Muscle of back (tissue), 3 donors: ENCODE measurements at regions not wholly inside any gene's neighbourhood (a gene's known extent, or its start where the extent isn't known, plus 50 kb on each side); places are given as distances from the start of the nearest gene placed in this dataset.

Experiments used
- DNase-seq, 3 donors: peaks; one replicate each; pipeline versions ENCODE4 v3.0.0 to v3.0.0-alpha.2; 2013

DNA sequence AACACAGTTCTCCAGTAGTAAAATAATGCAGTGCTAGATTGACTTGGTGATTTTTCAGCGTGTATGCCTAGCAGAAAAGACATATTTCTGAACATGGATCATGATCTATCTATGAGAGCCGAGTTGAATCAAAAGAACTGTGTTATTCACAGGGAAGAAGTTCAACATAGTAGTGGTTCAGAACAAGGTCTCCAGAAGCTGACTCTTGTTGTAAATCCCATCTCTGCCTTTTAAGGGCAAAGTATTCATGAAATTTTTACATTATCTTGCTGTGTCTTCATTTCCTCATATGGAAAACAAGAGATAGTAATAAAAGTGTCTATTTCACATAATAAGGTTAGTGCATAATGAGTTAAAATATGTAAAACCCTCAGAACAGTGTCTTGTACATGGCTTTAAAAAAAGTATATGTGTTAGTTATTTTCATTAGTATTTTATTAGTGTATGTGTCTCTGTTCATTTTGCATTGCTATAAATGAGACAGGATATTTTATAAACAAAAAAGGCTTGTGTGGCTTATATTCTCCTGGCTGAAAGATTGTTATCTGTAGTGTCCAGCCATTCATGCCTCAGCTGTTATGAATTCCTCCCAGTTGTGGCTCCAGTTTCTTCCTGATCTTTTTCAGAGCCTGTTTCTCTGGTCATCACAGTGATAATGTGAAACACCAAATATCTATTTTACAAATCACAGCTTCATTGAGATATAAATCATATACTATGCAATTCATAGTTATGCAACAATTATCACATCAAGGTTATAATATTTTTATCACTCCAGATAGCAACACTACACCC lies 1351.2 kb downstream of the STIM2 start:
- DNase-seq: no peak

DNA sequence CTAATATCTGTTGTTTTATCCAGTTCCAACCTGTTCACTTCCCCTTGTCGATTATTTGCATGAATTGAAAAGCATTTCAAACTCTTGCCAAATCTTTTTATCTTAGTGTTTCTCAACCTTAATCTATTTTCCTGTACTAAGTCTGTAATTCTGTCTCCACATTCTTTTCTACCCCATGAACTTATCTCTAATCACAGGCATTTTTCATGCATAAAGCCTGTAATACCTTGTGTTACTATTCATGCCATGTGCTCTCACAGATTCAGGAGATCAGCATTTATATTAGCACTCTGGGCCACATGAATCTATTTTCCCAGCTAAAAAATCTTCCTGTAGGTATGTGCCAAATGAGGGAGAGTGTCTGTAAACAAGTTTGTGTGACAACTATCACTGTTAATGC lies 1360.9 kb downstream of the STIM2 start:
- DNase-seq: no peak

DNA sequence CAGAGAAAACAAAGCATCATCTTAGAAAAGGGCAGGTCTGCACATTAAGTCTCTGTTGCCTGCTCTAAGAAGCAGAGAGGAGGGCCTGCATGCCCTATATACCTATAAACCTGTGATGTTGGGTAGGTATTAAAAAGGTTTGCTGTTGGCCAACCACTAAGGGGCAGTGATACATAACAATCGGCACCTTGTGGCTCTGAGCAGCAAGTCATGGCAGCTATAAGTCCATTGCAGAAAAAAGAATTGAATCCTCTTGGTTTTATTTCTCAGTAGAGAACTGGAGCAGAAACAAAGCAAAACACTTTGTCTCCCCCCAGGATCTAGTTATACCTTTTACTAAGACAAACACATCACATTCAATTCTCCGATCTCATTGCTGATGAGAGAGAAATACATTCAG lies 1364.4 kb downstream of the STIM2 start:
- DNase-seq: peak in 2 of 3 donors; percentile 6 to 15

DNA sequence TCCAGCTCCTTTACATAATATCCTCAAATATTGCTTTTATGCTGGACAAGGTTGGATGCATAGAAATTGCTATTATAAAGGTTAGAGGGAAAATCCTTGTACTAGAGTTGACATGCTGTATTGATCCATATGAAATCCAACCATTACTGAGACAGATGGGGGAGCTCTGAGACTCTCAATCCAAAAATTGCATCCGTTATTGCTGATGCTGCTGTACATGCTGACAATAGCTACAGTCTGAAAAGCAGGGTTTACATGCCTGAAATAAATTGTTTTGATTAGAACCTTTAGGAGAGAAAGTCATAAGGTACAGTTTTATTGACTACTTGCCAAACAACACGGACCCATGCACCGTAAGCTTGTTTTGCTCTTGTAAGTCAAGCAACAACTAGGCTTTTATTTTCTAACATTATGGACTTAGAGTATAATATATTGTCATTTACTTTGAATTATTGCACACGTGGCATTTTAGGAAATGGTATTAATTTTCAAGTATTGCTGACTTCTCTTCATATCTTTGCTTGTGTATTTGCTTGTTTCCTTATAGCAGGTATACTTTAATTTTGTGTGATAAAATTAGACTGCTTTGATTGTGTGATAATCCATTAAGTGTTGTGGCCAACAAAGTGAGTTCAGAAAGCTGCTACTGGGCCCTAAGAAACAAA lies 1365.2 kb downstream of the STIM2 start:
- DNase-seq: peak in 2 of 3 donors; percentile 14 to 44

DNA sequence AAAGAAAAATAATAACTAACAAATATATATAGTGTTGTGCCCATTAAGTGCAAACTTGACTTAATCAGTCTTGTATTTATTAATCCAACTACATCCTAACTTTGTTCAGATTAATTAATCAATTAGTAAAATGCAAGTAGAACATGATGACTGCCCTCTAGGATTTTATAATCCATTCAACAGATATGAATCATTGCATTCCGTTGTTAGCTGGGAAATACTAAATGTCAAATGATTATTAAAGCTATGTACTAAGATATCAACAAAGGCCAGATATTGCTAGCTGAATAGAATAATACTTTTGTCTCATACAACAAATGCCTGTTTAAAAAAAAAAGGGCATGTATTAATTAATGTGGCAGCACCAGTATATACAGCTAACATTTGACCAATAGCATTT lies 1366.3 kb downstream of the STIM2 start:
- no peak for DNase-seq

DNA sequence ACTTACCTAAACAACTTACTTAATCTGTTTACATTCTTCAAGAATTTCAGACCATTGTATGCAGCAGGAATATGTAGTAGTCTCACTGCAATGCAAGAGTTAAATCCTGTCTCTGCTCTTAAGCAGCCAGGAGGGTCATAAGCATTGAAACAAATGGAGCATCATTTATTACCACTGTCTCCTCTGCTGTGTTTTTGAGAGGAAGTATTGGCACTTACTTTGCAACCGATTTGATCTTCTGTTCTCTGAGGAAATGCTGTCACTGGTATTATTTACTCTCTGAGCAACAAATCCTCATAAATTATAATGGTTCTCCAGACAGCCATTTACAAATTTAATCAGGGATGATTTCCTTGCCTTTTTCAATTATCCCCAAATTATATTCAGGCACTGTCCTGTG lies 1367.1 kb downstream of the STIM2 start:
- DNase-seq: peak in 1 of 3 donors; percentile 7

DNA sequence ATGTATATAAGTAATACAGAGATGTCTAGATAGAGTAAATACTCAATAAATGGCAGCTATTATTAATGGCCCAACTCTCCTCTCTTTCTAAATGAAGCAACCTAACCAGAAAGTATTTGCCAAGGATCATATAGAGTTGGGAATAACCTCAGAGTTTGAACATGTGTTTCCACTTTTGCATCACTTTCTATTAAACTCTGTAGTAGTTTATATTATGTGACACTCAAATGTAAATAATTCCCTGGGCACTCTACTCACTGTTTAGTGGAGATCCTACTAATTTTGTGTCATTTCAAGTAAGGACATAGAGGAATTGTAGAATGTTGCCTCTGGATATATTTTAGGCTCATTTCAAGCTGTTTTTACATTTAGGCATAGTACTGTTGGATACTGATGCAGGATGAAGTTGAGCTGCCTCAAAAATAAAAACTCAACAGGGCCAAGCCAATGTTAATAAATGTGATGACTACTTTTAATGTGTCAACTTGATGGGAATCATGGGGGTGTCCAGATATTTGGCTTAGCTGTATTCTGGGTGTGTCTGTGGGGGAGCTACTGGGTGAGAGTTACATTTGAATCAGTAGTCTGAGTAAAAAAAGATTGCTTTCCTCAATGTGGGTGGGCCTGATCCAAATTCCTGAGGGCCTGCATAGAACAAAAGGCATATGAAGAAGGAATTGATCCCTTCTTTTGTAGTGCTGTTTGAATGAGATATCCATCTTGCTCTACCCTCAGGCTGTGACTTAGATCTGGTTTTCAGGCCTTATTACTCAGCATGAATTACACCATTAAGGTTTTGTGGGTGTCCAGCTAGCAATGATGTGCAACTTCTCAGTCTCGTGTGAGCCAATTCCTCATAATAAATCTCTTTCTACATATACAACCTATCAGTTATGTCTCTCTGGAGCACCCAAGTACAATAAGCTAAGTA lies 1368.2 kb downstream of the STIM2 start:
- peak in 2 of 3 donors; percentile 55 to 74 for DNase-seq

DNA sequence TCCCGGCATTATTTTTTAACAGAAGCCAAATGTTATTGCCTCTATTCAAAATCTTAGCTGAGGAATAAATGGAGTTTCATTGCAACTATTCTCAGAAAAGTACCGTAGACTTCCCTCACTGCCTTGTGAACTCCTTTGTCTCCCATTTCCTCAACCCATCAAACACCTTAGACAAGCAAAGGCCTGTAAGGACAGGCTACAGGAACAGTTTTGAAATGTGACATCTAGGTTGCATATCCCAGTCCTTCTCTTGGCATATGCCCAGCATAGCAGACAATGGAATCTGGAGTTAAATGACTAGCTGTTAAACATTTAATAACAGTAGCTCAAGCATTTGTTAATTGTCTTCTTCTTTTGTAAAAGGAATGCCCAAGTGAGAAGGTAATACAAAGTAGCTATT lies 1371.7 kb downstream of the STIM2 start:
- DNase-seq: no peak

DNA sequence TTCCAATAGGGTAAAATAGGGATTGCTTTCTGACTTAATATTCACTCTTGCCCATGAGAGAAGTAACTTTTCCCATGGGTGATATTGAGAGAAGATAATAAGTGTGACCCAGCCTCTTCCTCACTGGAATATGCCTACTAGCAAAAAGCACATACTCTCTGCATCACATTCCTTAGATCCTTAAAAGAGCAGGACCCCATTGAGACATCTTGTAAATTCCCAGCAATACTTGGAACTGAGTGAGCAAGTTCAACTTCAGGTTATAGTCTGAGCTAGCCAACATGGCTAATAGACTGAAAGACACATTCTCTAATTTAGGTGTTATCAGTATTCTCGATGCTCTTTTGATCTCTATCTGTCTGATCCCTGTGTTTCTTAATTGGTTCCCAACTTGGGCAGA lies 1372.3 kb downstream of the STIM2 start:
- DNase-seq: no peak

DNA sequence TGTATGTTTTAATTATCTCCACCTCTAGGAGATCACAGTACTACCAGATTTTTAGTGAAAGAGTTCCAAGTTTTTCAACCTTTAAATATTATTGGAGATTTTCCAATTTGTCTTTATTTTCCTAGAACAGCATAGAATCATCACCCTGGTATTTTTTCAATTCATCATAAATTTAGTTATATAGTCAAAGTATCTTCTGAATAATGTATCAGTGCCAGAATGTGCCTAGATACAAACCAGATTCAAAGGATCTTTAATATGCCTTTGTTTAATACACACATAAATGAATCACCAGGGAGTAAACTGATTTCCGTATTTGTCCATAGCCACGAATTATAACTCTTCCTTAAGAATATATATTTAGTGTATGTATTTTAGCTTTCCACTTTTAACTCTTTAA lies 1373.1 kb downstream of the STIM2 start:
- DNase-seq: no peak

DNA sequence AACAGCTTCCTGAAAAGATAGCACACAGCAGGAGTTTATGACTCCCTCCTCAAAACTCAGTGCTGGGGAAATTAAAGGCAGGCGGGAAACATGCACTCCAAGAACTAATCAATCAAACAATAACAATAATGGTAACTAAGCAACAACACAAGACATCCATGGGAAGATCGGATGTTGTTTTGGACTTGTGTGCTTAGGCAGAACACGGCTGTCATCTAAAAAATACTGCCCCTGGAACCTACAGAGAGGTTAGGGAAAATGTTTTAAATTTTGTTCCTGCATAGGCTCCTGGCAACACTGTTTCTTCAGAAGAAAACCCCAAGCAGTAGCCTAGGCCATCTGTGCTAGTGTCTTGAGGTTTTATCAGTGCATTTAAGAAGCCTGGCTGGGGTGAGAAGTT lies 1378.2 kb downstream of the STIM2 start:
- DNase-seq: peak in 1 of 3 donors; percentile 34

DNA sequence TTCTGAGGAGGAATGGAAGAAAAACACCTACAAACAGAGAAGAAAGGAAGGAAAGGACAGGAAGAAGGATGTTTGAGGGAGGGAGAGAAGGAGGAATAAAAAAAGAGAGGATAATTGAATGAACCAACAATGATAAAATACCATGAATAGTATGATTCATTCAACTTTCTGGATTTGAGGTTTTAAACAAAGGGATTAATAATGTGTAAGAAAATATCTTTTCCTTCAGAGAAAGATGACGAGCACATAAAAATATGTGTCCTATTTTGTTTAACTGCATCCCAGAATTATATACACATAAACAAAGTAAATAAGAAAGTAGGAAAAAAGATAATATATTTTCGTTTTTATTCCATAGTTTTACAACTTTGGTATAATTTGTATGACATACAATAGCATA lies 1380.4 kb downstream of the STIM2 start:
- DNase-seq: no peak

DNA sequence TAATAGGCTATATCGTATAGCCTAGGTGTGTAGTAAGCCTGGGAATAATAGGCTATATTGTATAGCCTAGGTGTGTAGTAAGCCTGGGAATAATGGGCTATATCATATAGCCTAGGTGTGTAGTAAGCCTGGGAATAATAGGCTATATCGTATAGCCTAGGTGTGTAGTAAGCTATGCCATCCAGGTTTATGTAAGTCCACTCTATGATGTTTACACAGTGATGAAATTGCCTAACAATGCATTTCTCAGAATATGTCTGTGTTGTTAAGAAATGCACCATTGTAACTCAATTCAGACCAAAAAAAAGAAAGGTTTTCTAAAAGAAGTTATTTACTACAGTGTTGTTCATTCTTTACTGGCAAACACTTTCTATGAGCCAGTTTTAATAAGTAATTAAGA lies 1387.2 kb downstream of the STIM2 start:
- no peak for DNase-seq

DNA sequence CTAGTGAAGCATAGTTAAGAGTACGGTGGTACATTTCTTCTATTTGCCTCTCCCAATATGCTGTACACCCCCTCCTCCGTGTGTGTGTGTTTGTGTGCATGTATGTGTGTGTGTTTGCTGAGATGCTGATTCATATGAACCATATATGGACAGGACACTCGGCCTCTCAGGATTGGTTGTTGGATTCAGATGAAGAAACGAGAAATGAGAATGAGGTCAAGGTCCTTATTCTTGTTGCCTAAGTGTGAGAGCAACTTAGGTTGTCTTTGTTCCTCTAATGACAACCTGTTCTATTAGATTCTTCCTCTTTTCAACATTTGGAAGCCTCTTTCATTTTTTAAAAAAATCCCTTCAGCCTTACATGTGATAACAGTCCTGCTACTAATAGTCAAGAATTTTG lies 1387.6 kb downstream of the STIM2 start:
- DNase-seq: no peak

DNA sequence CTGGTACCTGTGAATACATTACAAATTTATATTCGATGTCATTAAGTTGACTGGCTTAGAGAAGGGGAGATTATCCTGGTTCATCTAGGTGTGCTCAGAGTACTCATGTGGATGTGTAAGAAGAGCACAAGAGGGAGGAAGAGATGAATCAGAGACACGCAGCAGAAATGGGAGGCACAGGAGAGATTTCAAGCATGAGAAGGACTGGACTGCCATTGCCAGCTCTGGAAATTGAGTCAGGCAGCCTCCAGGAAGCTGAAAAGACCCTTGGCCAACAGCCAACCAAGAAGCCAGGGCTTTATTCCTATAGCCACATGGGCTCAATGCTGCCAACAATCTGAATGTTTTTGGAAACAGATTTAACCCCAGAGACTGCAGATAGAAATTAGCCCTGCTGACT lies 1390.0 kb downstream of the STIM2 start:
- DNase-seq: no peak

DNA sequence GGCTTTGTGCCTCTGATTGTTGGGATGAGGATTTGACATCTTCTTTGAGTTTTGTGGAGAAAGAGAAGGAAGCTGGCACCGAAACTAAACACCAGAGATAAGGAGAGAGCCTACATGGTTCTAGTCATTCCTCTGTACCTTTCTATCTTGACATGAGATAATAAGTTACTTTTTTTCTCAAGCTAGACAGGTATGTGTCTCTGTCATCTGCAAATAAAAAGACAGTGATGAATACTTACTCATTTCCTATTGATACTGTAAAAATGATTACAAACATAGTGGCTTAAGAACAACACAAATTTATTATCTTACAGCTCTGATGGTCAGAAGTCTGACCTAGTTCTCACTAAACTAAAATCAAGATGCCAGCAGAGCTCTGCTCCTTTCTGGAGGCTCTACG lies 1391.2 kb downstream of the STIM2 start:
- DNase-seq: no peak

DNA sequence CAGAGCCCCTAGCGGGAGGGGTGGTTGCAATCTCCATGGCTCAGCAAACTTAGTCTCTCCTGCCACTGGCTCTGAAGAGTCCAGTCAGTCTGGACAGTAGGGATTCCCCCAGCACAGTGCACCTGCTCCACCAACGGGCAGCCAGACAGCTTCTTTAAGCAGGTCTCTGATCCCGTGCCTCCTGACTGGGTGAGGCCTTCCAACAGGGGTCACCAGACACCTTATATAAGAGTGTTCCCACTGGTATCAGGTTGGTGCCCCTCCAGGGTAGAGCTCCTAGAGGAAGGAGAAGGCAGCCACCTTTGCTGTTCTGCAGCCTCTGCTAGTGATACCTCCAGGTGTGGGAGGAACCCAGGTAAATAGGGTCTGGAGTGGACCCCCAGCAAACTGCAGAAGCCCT lies 1393.4 kb downstream of the STIM2 start:
- no peak for DNase-seq

DNA sequence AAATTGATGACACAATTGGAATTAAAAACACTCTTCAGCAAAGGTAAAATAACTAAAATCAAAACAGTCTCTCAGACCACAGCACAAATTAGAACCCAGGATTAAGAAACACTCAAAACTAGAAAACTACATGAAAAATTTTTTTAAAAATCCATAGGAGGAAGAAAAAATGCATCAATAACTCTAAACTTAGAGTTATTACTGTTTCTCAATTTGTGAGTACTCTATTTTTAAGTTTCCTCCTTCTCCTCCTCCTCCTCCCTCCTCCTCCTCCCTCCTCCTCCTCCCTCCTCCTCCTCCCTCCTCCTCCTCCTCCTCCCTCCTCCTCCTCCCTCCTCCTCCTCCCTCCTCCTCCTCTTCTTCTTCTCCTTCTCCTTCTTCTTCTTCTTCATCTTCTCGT lies 1395.7 kb downstream of the STIM2 start:
- no peak for DNase-seq

DNA sequence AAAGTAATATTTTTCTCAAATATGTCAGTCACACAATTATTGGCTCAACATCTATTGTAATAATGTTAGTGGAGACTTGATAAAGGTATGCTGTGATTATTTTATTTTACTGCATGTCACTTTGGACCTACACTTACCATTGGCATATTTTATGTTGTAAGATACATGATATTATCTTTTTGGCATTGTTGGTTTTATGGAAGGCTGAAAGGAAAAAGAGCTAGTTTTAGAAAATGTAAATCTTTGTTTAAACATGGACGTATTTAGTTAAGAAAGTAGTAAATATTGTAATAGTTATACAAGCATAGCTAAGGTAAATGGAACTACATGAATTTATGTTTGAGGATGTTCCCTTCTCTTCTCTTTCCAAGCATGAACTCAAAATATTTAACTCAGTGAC lies 1399.3 kb downstream of the STIM2 start:
- no peak for DNase-seq

DNA sequence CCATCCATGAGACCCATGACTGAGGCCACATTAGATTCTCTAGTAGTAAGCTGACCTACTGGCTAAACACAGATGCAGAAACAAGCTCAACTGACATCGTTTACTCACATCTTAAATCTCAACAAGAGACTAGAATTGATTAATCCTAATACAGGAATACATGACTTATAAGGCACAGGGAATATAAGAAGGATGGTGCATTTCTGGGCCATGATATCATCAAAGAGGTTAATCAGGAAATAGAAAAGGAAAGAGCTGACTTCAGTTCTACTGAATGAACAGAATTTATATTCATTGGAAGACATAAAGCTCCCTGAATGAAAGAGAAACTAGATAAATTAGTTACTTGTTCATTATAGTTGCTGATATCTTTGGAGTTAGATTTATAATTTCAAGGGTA lies 1406.5 kb downstream of the STIM2 start:
- no peak for DNase-seq

DNA sequence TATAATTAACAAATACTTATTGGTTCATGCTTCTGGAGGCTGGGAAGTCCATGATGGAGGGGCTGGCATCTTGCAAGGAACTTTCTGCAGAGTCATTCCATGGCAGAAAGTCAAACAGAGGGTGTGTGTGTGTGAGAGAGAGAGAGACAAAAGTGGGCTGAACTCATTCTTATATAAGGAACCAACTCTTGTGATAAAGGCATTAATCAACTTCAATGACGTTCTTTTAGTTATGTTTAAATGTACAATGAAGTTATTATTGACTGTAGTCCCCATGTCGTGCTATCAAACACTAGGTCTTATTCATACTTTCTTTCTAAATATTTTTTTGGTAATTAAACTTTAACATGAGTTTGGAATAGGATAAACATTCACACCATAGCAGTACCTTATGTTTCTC lies 1408.8 kb downstream of the STIM2 start:
- DNase-seq: no peak

DNA sequence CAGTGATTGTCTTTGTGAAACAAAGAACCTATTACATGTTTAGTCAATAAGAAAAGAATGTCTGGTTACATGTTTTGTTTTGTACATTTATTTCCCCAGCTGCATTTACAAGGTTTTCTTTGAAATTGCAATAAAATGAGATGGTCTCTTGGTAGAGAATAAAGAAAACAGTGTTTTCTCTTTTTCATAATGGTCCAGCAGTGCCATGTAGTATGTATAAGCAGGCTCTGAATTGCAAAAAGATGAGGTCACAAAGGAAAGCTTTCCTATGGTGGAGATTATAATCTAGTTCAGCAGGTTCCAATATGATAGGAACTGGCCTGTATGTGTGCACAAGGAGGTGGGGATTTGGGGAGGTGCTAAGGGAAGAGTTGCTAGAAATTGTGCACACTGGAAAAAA lies 1417.3 kb downstream of the STIM2 start:
- DNase-seq: no peak

DNA sequence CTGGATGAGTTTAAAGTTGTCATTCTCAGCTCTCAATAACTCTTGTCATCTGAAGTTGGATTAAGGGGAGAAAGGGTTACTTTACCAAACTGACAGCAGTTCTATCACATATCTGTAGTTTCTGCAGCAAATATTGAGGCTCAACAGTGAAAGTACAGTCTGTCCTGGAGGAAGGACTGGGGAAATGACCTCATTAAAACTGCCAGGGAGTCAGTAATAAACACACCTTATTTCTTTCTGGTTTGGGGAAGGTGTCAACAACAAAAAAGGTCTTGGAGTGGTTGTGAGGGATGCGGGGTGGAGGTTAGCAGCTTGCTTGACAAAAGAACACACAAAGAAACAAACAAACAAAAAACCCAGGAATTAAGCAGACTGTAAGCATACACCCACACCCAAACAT lies 1418.0 kb downstream of the STIM2 start:
- DNase-seq: no peak
